Right atrium auricular region (tissue), 2 donors: ENCODE measurements at regions not wholly inside any gene's neighbourhood (a gene's known extent, or its start where the extent isn't known, plus 50 kb on each side); places are given as distances from the start of the nearest gene placed in this dataset.

ENCODE experiments used
- DNase-seq: peaks from one replicate; pipeline ENCODE4 v3.0.0-alpha.2; 2019; ENCODE audit warnings: low spot score
- H3K27ac ChIP-seq, 2 donors: fragments of 200-600 bp; sonication (generic); 1 replicate in 1 of 2; 2 replicates in 1 of 2; pipeline ENCODE4 v1.5.1; 2016 to 2019
- H3K27me3 ChIP-seq, 2 donors: fragments of 200-600 bp; sonication (generic); one replicate each; pipeline versions ENCODE4 v1.5.1 to v1.6.0; 2017 to 2019
- H3K36me3 ChIP-seq: fragments of 200-600 bp; sonication (generic); one replicate; pipeline ENCODE4 v1.5.1; 2016
- H3K4me1 ChIP-seq, 2 donors: fragments of 200-600 bp; sonication (generic); one replicate each; pipeline versions ENCODE4 v1.5.1 to v1.6.0; 2017 to 2019
- H3K4me3 ChIP-seq, 2 donors: fragments of 200-600 bp; sonication (generic); 1 replicate in 1 of 2; 2 replicates in 1 of 2; pipeline ENCODE4 v1.5.1; 2017 to 2019; ENCODE audit warnings: mild to moderate bottlenecking in 1 of 2, moderate library complexity in 1 of 2
- H3K9me3 ChIP-seq, 2 donors: fragments of 200-600 bp; sonication (generic); one replicate each; pipeline ENCODE4 v1.5.1; 2019
- TF ChIP-seq, protein P1 (sequence below), 2 donors: fragments of 200-600 bp; sonication (generic); IDR thresholded peaks; one replicate each; pipeline ENCODE4 v1.5.1; 2019; ENCODE audit warnings: antibody characterized with exemption in 2 of 2

DNA sequence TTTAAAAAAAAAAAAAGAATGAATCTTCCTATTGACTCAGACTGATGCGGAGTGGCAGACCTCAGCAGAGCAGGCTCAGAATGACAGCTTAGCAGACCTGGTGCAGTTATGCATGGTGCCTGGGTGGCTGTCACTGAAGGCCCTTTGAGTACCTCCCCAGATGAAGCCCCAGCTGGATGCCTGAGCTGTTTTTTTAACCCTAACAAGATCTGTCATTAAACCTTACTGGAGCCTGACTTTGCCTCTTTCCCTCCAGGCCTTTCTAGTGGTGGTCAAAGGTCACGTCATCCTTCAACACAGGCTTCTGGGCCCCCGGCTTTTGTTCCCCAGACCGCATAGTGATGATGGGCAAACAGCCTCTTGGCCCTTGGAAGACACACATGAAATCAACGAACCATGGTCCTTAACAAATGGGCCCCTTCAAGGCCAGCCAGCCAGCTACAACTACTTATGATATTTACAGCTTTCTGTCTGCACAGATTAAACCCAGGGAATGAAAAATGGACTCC lies 138.3 kb upstream of the CYP1B1 start:
- no peaks in the 10 kb centered on the region for H3K27me3 ChIP-seq
- TF ChIP-seq, protein P1, sequence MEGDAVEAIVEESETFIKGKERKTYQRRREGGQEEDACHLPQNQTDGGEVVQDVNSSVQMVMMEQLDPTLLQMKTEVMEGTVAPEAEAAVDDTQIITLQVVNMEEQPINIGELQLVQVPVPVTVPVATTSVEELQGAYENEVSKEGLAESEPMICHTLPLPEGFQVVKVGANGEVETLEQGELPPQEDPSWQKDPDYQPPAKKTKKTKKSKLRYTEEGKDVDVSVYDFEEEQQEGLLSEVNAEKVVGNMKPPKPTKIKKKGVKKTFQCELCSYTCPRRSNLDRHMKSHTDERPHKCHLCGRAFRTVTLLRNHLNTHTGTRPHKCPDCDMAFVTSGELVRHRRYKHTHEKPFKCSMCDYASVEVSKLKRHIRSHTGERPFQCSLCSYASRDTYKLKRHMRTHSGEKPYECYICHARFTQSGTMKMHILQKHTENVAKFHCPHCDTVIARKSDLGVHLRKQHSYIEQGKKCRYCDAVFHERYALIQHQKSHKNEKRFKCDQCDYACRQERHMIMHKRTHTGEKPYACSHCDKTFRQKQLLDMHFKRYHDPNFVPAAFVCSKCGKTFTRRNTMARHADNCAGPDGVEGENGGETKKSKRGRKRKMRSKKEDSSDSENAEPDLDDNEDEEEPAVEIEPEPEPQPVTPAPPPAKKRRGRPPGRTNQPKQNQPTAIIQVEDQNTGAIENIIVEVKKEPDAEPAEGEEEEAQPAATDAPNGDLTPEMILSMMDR (IDR thresholded peaks at IDR 0.05): no peak
- H3K27ac ChIP-seq: no peak overlapping the region
- H3K4me3 ChIP-seq: no peak overlapping the region
- H3K9me3 ChIP-seq: peaks cover 0 to 8% of the 10 kb centered on the region in 2 donors
- no peak for DNase-seq
- no peaks in the 10 kb centered on the region for H3K4me1 ChIP-seq
- no peaks in the 10 kb centered on the region for H3K36me3 ChIP-seq

DNA sequence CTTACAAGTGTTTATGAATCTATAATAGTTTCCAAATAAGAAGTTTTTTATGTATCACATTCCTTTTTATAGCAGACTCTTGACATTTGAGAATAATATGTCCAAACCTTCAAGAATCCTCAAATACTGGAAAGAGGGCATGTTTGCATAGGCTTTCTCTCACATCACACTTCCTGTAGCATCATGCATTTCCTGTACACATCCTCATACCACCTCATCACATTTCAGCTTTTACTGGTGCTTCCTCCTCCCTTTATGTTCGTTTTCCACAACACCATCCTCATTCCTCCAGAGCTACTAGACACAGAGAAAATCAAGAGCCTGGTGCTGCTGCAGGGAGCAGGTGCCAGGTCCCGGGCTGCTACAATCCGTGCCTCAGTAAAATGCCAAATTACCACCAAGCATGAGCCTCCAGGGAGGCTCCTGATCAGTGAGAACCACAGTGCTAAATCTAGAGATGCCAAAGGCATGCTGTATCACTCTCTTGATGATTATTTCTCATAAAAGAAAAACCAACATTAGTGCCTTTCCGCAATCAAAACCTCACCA lies 137.7 kb upstream of the CYP1B1 start:
- peaks cover 0 to 8% of the 10 kb centered on the region in 2 donors for H3K9me3 ChIP-seq
- H3K36me3 ChIP-seq: no peaks in the 10 kb centered on the region
- no peak overlapping the region for H3K27ac ChIP-seq
- H3K4me3 ChIP-seq: no peak overlapping the region
- DNase-seq: no peak
- TF ChIP-seq, protein P1 (IDR thresholded peaks at IDR 0.05): no peak
- no peaks in the 10 kb centered on the region for H3K4me1 ChIP-seq
- no peaks in the 10 kb centered on the region for H3K27me3 ChIP-seq

DNA sequence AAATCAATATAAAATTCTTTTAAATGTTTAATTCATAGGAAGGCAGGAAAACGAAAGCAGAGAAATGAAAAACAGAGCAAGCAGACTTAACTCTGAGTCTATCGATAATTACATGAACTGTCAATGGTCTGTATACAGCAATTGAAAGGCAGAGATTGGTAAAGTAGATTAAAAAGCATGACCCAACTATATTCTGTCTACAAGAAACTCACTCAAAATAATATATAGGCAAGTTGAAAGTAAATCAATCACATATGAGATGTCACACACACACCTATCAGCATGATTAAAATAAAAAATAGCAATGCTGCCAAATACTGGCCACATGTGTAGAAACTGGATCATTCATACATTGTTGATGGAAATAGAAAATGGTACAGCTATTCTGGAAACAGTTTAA lies 136.4 kb upstream of the CYP1B1 start:
- Histone ChIP-seq H3K4me1 (no peaks in the 10 kb centered on the region), H3K36me3 (no peaks in the 10 kb centered on the region), H3K27ac (no peak overlapping the region), H3K4me3 (no peak overlapping the region), H3K9me3 (peaks cover 0 to 8% of the 10 kb centered on the region in 2 donors), H3K27me3 (no peaks in the 10 kb centered on the region)
- DNase-seq: no peak
- TF ChIP-seq, protein P1 (IDR thresholded peaks at IDR 0.05): no peak

DNA sequence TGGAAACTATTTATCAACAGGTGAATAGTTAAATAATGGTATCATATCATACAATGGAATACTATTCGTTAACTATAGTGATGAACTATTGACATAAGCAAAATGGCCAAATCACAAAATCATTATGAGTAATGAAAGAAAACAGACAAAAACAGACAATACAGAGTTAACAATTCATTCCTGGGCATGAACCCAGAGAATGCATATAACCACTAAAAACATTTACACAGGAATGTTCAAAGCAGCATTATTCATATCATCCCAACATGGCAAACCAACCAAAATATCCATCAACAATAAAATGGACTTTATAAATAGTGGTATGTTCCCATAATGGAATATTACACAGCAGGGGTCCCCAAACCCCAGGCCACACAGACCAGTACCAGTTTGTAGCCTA lies 131.2 kb upstream of the CYP1B1 start:
- DNase-seq: no peak
- TF ChIP-seq, protein P1 (IDR thresholded peaks at IDR 0.05): no peak
- no peak overlapping the region for H3K27ac ChIP-seq

DNA sequence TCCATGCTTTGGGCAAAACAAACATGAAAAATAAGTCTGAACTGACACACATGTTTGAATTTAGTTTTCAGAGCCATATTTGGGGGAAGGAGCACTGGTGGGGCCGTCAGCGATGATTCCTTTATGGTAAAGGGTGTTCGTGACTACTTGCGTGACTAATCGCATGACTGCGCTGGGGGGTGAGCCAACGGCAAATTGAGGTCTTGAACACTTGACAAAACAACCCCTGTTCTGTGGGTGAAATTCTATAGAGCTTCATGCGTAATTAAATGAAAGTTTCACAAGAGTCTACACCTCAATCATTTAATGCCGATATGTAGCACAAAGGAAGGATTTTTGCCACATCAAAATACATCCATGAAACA lies 127.5 kb upstream of the CYP1B1 start:
- Histone ChIP-seq H3K36me3 (no peaks in the 10 kb centered on the region), H3K4me3 (no peak overlapping the region), H3K4me1 (no peaks in the 10 kb centered on the region), H3K9me3 (no peaks in the 10 kb centered on the region), H3K27me3 (no peaks in the 10 kb centered on the region), H3K27ac (no peak overlapping the region)
- TF ChIP-seq, protein P1 (IDR thresholded peaks at IDR 0.05): no peak
- DNase-seq: no peak

More for the DNA sequence above, 131.2 kb upstream of the CYP1B1 start:
- Histone ChIP-seq H3K4me3 (no peak overlapping the region), H3K9me3 (peaks cover 0 to 8% of the 10 kb centered on the region in 2 donors), H3K4me1 (no peaks in the 10 kb centered on the region), H3K36me3 (no peaks in the 10 kb centered on the region), H3K27me3 (no peaks in the 10 kb centered on the region)
